Psoas muscle (tissue), 7 donors: ENCODE measurements at regions not wholly inside any gene's neighbourhood (a gene's known extent, or its start where the extent isn't known, plus 50 kb on each side); places are given as distances from the start of the nearest gene placed in this dataset.

Source experiments
- ATAC-seq, 4 donors: fragments of 200-7000 bp; cut with Tn5 transposase; one replicate each; pipeline ENCODE4 v1.9.1; 2020; ENCODE audit warnings: moderate library complexity in 3 of 4, mild to moderate bottlenecking in 2 of 4
- DNase-seq, 2 donors: peaks; one replicate each; pipeline ENCODE4 v3.0.0-alpha.2; 2020
- H3K27ac ChIP-seq: fragments of 200-600 bp; one replicate; pipeline ENCODE4 v1.8.0; 2022
- H3K27me3 ChIP-seq, 3 donors: fragments of 200-600 bp in 1 of 3; one replicate each; pipeline versions ENCODE4 v1.6.1 to v1.8.0; 2013 to 2022; ENCODE audit warnings: low read length in 2 of 3, mild to moderate bottlenecking in 2 of 3, moderate library complexity in 1 of 3; ENCODE audit not compliant: insufficient read depth in 3 of 3
- H3K36me3 ChIP-seq, 2 donors: fragments of 200-600 bp in 1 of 2; one replicate each; pipeline versions ENCODE4 v1.6.1 to v1.8.0; 2013 to 2022; ENCODE audit warnings: low read depth in 1 of 2, mild to moderate bottlenecking in 1 of 2, moderate library complexity in 1 of 2; ENCODE audit not compliant: insufficient read depth in 1 of 2
- H3K4me1 ChIP-seq: fragments of 200-600 bp; one replicate; pipeline ENCODE4 v1.8.0; 2022
- H3K4me3 ChIP-seq: fragments of 200-600 bp; one replicate; pipeline ENCODE4 v1.8.0; 2022; ENCODE audit warnings: mild to moderate bottlenecking
- H3K9me3 ChIP-seq: fragments of 200-600 bp; one replicate; pipeline ENCODE4 v1.8.0; 2022
- CTCF ChIP-seq: fragments of 200-600 bp; IDR thresholded peaks from one replicate; pipeline ENCODE4 v1.8.0; 2022; ENCODE audit warnings: antibody characterized with exemption
- WGBS, 3 donors: extraction: QIAGEN DNeasy Blood & Tissue Kit; methylation state at CpG; one replicate each; pipeline versions ENCODE4 v1.1.6 to v1.1.7; 2013; 5-methylcytosine and 5-hydroxymethylcytosine counted together
- intact Hi-C, 2 donors: fragments of 100-400 bp; cut with DNase I; formaldehyde crosslinking; loops; one replicate each; pipeline versions ENCODE4 v1.11.0 to v1.14.2; 2022
- donor health status: healthy with polysubstance abuse.
- donor health status: DM: no; HTN: no; CAD: no; lungs with moderate emphysema.
- donor health status: Bipolar disorder and iron deficiency.
- donor health status: healthy.
- donor health status: DM: yes; HTN: yes; CAD: no.
- donor health status: DM: no; HTN: no; CAD: no.
- donor health status: DM: yes; HTN: yes; CAD: no.

GRCh38 chr20:54820392-54820791 is 345.0 kb downstream of the DOK5 start:
- Histone ChIP-seq H3K36me3 (no peaks in the 10 kb centered on the region), H3K27ac (no peak overlapping the region), H3K9me3 (no peaks in the 10 kb centered on the region), H3K4me1 (no peaks in the 10 kb centered on the region), H3K27me3 (no peaks in the 10 kb centered on the region), H3K4me3 (no peak overlapping the region)
- intact Hi-C loops, result no loop called here
- DNase-seq, result no peak
- ATAC-seq, result no peak
- TF ChIP-seq CTCF, result no peak

- Histone ChIP-seq H3K27me3 (peaks cover 0 to 3% (median 0%) of the 10 kb centered on the region in 3 donors), H3K27ac (no peak overlapping the region), H3K36me3 (no peaks in the 10 kb centered on the region), H3K4me3 (no peak overlapping the region), H3K9me3 (no peaks in the 10 kb centered on the region), H3K4me1 (no peaks in the 10 kb centered on the region)
- WGBS, 3 donors, result 75 to 84% (median 78%) methylated on average over 5 of the region's 5 CpGs
- no peak for DNase-seq
- TF ChIP-seq CTCF, result no peak
- no peak for ATAC-seq
- intact Hi-C loops, result loop anchor here in 1 of 2 donors (10.0 kb wide), 1 partner anchor 1638 kb away; no protein-coding TSS in a partner anchor
These were observed 331.1 kb downstream of the DOK5 start for GRCh38 chr20:54806462-54806861.

GRCh38 chr20:54794874-54795273 is 319.5 kb downstream of the DOK5 start:
- DNase-seq (no peak), ATAC-seq (no peak)
- Histone ChIP-seq H3K4me3 (no peak overlapping the region), H3K9me3 (no peaks in the 10 kb centered on the region), H3K27ac (no peak overlapping the region), H3K36me3 (no peaks in the 10 kb centered on the region), H3K4me1 (no peaks in the 10 kb centered on the region), H3K27me3 (no peaks in the 10 kb centered on the region)
- no peak for TF ChIP-seq CTCF
- intact Hi-C loops, result no loop called here
- WGBS, 3 donors, result 84 to 90% (median 88%) methylated on average over 13 of the region's 13 CpGs

GRCh38 chr20:54794110-54794509 is 318.7 kb downstream of the DOK5 start:
- no peak overlapping the region for H3K4me3 ChIP-seq
- H3K4me1 ChIP-seq, result no peaks in the 10 kb centered on the region
- no peaks in the 10 kb centered on the region for H3K27me3 ChIP-seq
- no peak overlapping the region for H3K27ac ChIP-seq
- no peak for TF ChIP-seq CTCF
- intact Hi-C loops, result no loop called here
- no peak for DNase-seq
- WGBS, 3 donors, result 72 to 78% (median 73%) methylated on average over 6 of the region's 6 CpGs
- H3K9me3 ChIP-seq, result peaks cover 1% of the 10 kb centered on the region
- ATAC-seq, result no peak
- H3K36me3 ChIP-seq, result no peaks in the 10 kb centered on the region

GRCh38 chr20:54793291-54793992 is 318.0 kb downstream of the DOK5 start:
- no peaks in the 10 kb centered on the region for H3K4me1 ChIP-seq
- TF ChIP-seq CTCF, result no peak
- peaks cover 8% of the 10 kb centered on the region for H3K9me3 ChIP-seq
- no peak for DNase-seq
- no peaks in the 10 kb centered on the region for H3K36me3 ChIP-seq
- ATAC-seq, result peak in 1 of 4 donors; percentile 42
- WGBS, 3 donors, result 61 to 69% (median 66%) methylated on average over 9 of the region's 9 CpGs
- no peaks in the 10 kb centered on the region for H3K27me3 ChIP-seq
- intact Hi-C loops, result no loop called here
- no peak overlapping the region for H3K27ac ChIP-seq
- no peak overlapping the region for H3K4me3 ChIP-seq
